Ishikawa (cell line): ENCODE measurements at regions not wholly inside any gene's neighbourhood (a gene's known extent, or its start where the extent isn't known, plus 50 kb on each side); places are given as distances from the start of the nearest gene placed in this dataset.

ENCODE experiments used
- CEBPB ChIP-seq: IDR thresholded peaks from 2 replicates; pipeline ENCODE4 v1.6.1; 2012
- CREB1 ChIP-seq: IDR thresholded peaks from 2 replicates; pipeline ENCODE4 v1.6.1; 2012; ENCODE audit warnings: low read depth
- EGR1 ChIP-seq: IDR thresholded peaks from 2 replicates; pipeline ENCODE4 v1.6.1; 2012
- EP300 ChIP-seq: IDR thresholded peaks from 2 replicates; pipeline ENCODE4 v1.6.1; 2012; ENCODE audit warnings: borderline replicate concordance
- FOXM1 ChIP-seq: IDR thresholded peaks from 2 replicates; pipeline ENCODE4 v1.6.1; 2012; ENCODE audit warnings: low read depth, borderline replicate concordance
- NFIC ChIP-seq: IDR thresholded peaks from 2 replicates; pipeline ENCODE4 v1.6.1; 2012
- RAD21 ChIP-seq: IDR thresholded peaks from 2 replicates; pipeline ENCODE4 v1.6.1; 2012; ENCODE audit warnings: low read depth
- TAF1 ChIP-seq: IDR thresholded peaks from 2 replicates; pipeline ENCODE4 v1.6.1; 2012; ENCODE audit warnings: low read depth, mild to moderate bottlenecking
- TCF12 ChIP-seq: IDR thresholded peaks from 2 replicates; pipeline ENCODE4 v1.6.1; 2012; ENCODE audit warnings: low read depth
- TEAD4 ChIP-seq: IDR thresholded peaks from 2 replicates; pipeline ENCODE4 v1.6.1; 2012
- USF1 ChIP-seq: IDR thresholded peaks from 2 replicates; pipeline ENCODE4 v1.6.1; 2012
- YY1 ChIP-seq: IDR thresholded peaks from 2 replicates; pipeline ENCODE4 v1.6.1; 2012; ENCODE audit warnings: low read depth
- ZBTB7A ChIP-seq: IDR thresholded peaks from 2 replicates; pipeline ENCODE4 v1.6.1; 2012; ENCODE audit warnings: low read depth
- TF ChIP-seq, protein P1 (sequence below): IDR thresholded peaks from 2 replicates; pipeline ENCODE4 v1.6.1; 2012; ENCODE audit warnings: low read depth, mild to moderate bottlenecking
- TF ChIP-seq, protein P2 (sequence below): IDR thresholded peaks from 2 replicates; pipeline ENCODE4 v1.6.1; 2012

DNA sequence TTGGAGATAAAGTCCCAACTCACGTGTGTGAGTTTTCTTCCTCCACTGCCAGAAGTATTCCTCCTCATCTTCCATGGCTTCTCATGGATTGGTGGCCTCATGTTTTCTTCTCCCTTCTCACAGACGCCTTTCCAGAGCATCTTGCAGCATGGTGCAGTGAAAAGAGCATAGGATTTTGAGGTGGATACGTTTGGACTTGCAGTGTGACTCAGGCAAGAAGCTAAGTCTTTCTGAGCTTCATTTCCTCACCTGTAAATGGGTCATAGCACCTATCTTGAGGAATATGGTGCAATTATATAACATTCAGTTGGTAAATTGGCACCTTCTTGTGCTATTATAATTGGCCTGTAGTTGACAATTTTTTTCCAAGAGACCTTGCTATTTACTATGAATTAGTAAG, 247.6 kb downstream of the RDH14 start:
- TF ChIP-seq CREB1 (no peak), YY1 (no peak), RAD21 (no peak), ZBTB7A (no peak)
- TF ChIP-seq, protein P1, sequence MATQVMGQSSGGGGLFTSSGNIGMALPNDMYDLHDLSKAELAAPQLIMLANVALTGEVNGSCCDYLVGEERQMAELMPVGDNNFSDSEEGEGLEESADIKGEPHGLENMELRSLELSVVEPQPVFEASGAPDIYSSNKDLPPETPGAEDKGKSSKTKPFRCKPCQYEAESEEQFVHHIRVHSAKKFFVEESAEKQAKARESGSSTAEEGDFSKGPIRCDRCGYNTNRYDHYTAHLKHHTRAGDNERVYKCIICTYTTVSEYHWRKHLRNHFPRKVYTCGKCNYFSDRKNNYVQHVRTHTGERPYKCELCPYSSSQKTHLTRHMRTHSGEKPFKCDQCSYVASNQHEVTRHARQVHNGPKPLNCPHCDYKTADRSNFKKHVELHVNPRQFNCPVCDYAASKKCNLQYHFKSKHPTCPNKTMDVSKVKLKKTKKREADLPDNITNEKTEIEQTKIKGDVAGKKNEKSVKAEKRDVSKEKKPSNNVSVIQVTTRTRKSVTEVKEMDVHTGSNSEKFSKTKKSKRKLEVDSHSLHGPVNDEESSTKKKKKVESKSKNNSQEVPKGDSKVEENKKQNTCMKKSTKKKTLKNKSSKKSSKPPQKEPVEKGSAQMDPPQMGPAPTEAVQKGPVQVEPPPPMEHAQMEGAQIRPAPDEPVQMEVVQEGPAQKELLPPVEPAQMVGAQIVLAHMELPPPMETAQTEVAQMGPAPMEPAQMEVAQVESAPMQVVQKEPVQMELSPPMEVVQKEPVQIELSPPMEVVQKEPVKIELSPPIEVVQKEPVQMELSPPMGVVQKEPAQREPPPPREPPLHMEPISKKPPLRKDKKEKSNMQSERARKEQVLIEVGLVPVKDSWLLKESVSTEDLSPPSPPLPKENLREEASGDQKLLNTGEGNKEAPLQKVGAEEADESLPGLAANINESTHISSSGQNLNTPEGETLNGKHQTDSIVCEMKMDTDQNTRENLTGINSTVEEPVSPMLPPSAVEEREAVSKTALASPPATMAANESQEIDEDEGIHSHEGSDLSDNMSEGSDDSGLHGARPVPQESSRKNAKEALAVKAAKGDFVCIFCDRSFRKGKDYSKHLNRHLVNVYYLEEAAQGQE: no peak
- TF ChIP-seq, protein P2, sequence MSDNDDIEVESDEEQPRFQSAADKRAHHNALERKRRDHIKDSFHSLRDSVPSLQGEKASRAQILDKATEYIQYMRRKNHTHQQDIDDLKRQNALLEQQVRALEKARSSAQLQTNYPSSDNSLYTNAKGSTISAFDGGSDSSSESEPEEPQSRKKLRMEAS: no peak

GRCh38 chr2:18311420-18312195, 248.8 kb downstream of the RDH14 start:
- TF ChIP-seq USF1 (no peak), CEBPB (no peak), NFIC (no peak), TAF1 (no peak), RAD21 (no peak), YY1 (no peak), ZBTB7A (no peak)
- TF ChIP-seq, protein P2: no peak

- TF ChIP-seq ZBTB7A (no peak), NFIC (no peak), TCF12 (no peak), TAF1 (no peak), EGR1 (no peak), CEBPB (no peak), CREB1 (no peak), YY1 (no peak), RAD21 (no peak)
- TF ChIP-seq, protein P2: no peak
- TF ChIP-seq, protein P1: no peak
These were observed 250.8 kb downstream of the RDH14 start for GRCh38 chr2:18309627-18310026.

DNA sequence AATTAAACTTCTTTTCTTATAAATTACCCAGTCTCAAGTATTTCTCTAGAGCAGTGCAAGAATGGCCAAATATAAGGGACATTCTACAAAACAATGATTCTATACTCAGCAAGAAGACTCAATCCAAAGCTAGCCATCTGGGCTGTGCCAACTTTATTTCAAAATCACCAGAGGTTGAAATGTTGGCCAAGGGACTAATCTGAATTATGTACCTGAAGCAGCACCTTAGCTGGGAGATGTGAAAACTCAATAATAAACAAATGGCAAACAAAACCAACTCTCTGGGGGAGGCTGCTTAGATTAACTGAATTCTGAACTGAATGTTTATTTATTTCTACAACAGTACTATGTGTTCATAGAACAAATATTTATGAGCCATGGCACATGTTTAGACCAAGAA, 251.3 kb downstream of the RDH14 start:
- TF ChIP-seq ZBTB7A: no peak
- no peak for TF ChIP-seq EGR1
- TF ChIP-seq NFIC: no peak
- no peak for TF ChIP-seq YY1
- TF ChIP-seq CREB1: no peak
- TF ChIP-seq, protein P2: no peak

DNA sequence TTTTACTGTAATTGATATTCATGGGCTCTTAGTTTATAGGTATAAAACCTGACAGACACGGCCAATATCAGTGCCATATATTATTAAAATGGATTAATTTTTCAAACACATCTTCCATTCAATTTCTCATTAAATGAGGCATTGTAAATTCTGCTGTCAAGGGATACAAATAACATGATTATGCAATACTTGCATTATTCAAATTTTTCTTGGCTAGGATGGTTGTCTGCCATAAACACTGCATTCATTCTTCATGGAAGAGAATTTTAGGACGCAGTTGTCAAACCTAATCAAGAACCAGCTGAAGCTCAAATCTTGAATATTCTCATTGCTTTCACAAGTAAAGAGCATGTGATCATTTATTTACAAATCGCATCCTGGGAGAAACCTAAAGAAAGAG, 255.6 kb downstream of the RDH14 start:
- TF ChIP-seq EP300 (no peak), EGR1 (no peak), USF1 (no peak), CREB1 (no peak), FOXM1 (no peak), TEAD4 (no peak)
- TF ChIP-seq, protein P1: no peak
